Karpas-422 (cell line): ENCODE measurements at regions not wholly inside any gene's neighbourhood (a gene's known extent, or its start where the extent isn't known, plus 50 kb on each side); places are given as distances from the start of the nearest gene placed in this dataset.
"Not testable (repeated sequence)": the region's sequence is repeated elsewhere in the genome, so short reads cannot be mapped to it uniquely, and the experiment has no call there.

Experiments used
- DNase-seq: peaks from one replicate; pipeline ENCODE4 v3.0.0-alpha.2; 2015
- H2AFZ ChIP-seq: fragments of 200-600 bp; sonication (generic); 2 replicates; pipeline ENCODE4 v1.6.1; 2014; ENCODE audit warnings: antibody characterized with exemption, low read length, mixed read lengths
- H3K27ac ChIP-seq: fragments of 200-600 bp; sonication (generic); 2 replicates; pipeline ENCODE4 v1.5.1; 2014; ENCODE audit warnings: mild to moderate bottlenecking, low read length, moderate library complexity
- H3K27me3 ChIP-seq: fragments of 200-600 bp; sonication (generic); 2 replicates; pipeline ENCODE4 v1.6.1; 2014; ENCODE audit warnings: low read length, mixed read lengths
- H3K36me3 ChIP-seq: fragments of 200-600 bp; sonication (generic); 2 replicates; pipeline ENCODE4 v1.6.1; 2014; ENCODE audit warnings: low read length, mixed read lengths; ENCODE audit not compliant: insufficient read depth
- H3K4me1 ChIP-seq: fragments of 200-600 bp; sonication (generic); 2 replicates; pipeline ENCODE4 v1.6.1; 2014; ENCODE audit warnings: mild to moderate bottlenecking, low read length, mixed read lengths
- H3K4me2 ChIP-seq: fragments of 200-600 bp; sonication (generic); 2 replicates; pipeline ENCODE4 v1.6.1; 2014; ENCODE audit warnings: low read length, low read depth, mild to moderate bottlenecking; ENCODE audit not compliant: poor library complexity, severe bottlenecking
- H3K4me3 ChIP-seq: fragments of 200-600 bp; sonication (generic); 2 replicates; pipeline ENCODE4 v1.5.1; 2014; ENCODE audit warnings: mild to moderate bottlenecking, antibody characterized with exemption, low read length, mixed read lengths
- H3K79me2 ChIP-seq: fragments of 200-600 bp; sonication (generic); 2 replicates; pipeline ENCODE4 v1.6.1; 2014; ENCODE audit warnings: mild to moderate bottlenecking, low read length, mixed read lengths
- H3K9ac ChIP-seq: fragments of 200-600 bp; sonication (generic); 2 replicates; pipeline ENCODE4 v1.6.0; 2014; ENCODE audit warnings: low read length
- H3K9me2 ChIP-seq: fragments of 200-600 bp; sonication (generic), shearing (Covaris generic); replicated peaks from 2 replicates; pipeline ENCODE4 v1.6.0; 2014; ENCODE audit warnings: mild to moderate bottlenecking, low read length, moderate library complexity; ENCODE audit not compliant: insufficient read depth
- H3K9me3 ChIP-seq: fragments of 300-700, 200-600 bp; sonication (generic); 2 replicates; pipeline ENCODE4 v1.6.1; 2014; ENCODE audit warnings: low read length, mixed read lengths
- H4K20me1 ChIP-seq: fragments of 200-600 bp; sonication (generic); 2 replicates; pipeline ENCODE4 v1.6.1; 2014; ENCODE audit warnings: mild to moderate bottlenecking, antibody characterized with exemption, low read length, low read depth; ENCODE audit not compliant: insufficient read depth

GRCh38 chr12:34109909-34110531 is 87.7 kb downstream of the ALG10 start:
- not testable (repeated sequence) for H3K9me3 ChIP-seq, H3K79me2 ChIP-seq, H3K9me2 ChIP-seq, H3K9ac ChIP-seq, H2AFZ ChIP-seq, H3K4me2 ChIP-seq, H3K36me3 ChIP-seq, H4K20me1 ChIP-seq, H3K27ac ChIP-seq, H3K4me1 ChIP-seq, H3K4me3 ChIP-seq, DNase-seq, H3K27me3 ChIP-seq

- Histone ChIP-seq H3K27ac (no peak overlapping the region), H4K20me1 (no peaks in the 10 kb centered on the region), H2AFZ (no peak overlapping the region), H3K4me2 (no peak overlapping the region), H3K9me2 (no peaks in the 10 kb centered on the region), H3K79me2 (no peaks in the 10 kb centered on the region), H3K36me3 (no peaks in the 10 kb centered on the region), H3K4me3 (no peak overlapping the region), H3K27me3 (no peaks in the 10 kb centered on the region), H3K9me3 (no peaks in the 10 kb centered on the region), H3K9ac (no peak overlapping the region), H3K4me1 (no peaks in the 10 kb centered on the region)
- no peak for DNase-seq
These were observed 97.1 kb downstream of the ALG10 start for GRCh38 chr12:34119366-34119765.

- Histone ChIP-seq H4K20me1 (no peaks in the 10 kb centered on the region), H3K36me3 (no peaks in the 10 kb centered on the region), H3K9me3 (no peaks in the 10 kb centered on the region), H3K27me3 (no peaks in the 10 kb centered on the region), H3K9me2 (no peaks in the 10 kb centered on the region), H3K27ac (no peak overlapping the region), H2AFZ (no peak overlapping the region), H3K4me3 (no peak overlapping the region), H3K4me2 (no peak overlapping the region), H3K9ac (no peak overlapping the region), H3K4me1 (no peaks in the 10 kb centered on the region), H3K79me2 (no peaks in the 10 kb centered on the region)
- no peak for DNase-seq
These were observed 99.1 kb downstream of the ALG10 start for GRCh38 chr12:34121360-34121759.

- H3K79me2 ChIP-seq, H3K36me3 ChIP-seq, H3K27ac ChIP-seq, H3K27me3 ChIP-seq, H3K4me2 ChIP-seq, H2AFZ ChIP-seq, H4K20me1 ChIP-seq, H3K9me3 ChIP-seq, H3K4me1 ChIP-seq, H3K9me2 ChIP-seq, H3K9ac ChIP-seq, H3K4me3 ChIP-seq: not testable (repeated sequence)
- peak; percentile 80 for DNase-seq
These were observed 100.8 kb downstream of the ALG10 start for GRCh38 chr12:34123092-34123491.

GRCh38 chr12:34124608-34125007 is 102.3 kb downstream of the ALG10 start:
- no peaks in the 10 kb centered on the region for H4K20me1 ChIP-seq
- no peaks in the 10 kb centered on the region for H3K9me3 ChIP-seq
- no peaks in the 10 kb centered on the region for H3K79me2 ChIP-seq
- H3K9me2 ChIP-seq, result no peaks in the 10 kb centered on the region
- no peaks in the 10 kb centered on the region for H3K4me1 ChIP-seq
- H2AFZ ChIP-seq, result no peak overlapping the region
- H3K27me3 ChIP-seq, result no peaks in the 10 kb centered on the region
- no peaks in the 10 kb centered on the region for H3K36me3 ChIP-seq
- H3K9ac ChIP-seq, result no peak overlapping the region
- no peak overlapping the region for H3K4me2 ChIP-seq
- no peak for DNase-seq
- H3K27ac ChIP-seq, result no peak overlapping the region
- no peak overlapping the region for H3K4me3 ChIP-seq

GRCh38 chr12:34126239-34126641 is 103.9 kb downstream of the ALG10 start:
- no peaks in the 10 kb centered on the region for H3K27me3 ChIP-seq
- H3K4me1 ChIP-seq, result no peaks in the 10 kb centered on the region
- no peaks in the 10 kb centered on the region for H3K36me3 ChIP-seq
- no peak overlapping the region for H3K4me3 ChIP-seq
- H3K9me2 ChIP-seq, result no peaks in the 10 kb centered on the region
- H4K20me1 ChIP-seq, result no peaks in the 10 kb centered on the region
- H3K9ac ChIP-seq, result no peak overlapping the region
- no peak overlapping the region for H2AFZ ChIP-seq
- H3K27ac ChIP-seq, result no peak overlapping the region
- H3K4me2 ChIP-seq, result peak overlapping the region; percentile 15
- DNase-seq, result no peak
- H3K79me2 ChIP-seq, result no peaks in the 10 kb centered on the region
- no peaks in the 10 kb centered on the region for H3K9me3 ChIP-seq

GRCh38 chr12:34126805-34127204 is 104.5 kb downstream of the ALG10 start:
- no peak overlapping the region for H2AFZ ChIP-seq
- H3K4me3 ChIP-seq, result no peak overlapping the region

GRCh38 chr12:34127379-34127778 is 105.1 kb downstream of the ALG10 start:
- H3K9ac ChIP-seq, result not testable (repeated sequence)

More at GRCh38 chr12:34126805-34127204, 104.5 kb downstream of the ALG10 start:
- Histone ChIP-seq H3K9me3 (no peaks in the 10 kb centered on the region), H4K20me1 (no peaks in the 10 kb centered on the region), H3K4me2 (no peak overlapping the region), H3K27me3 (no peaks in the 10 kb centered on the region), H3K4me1 (no peaks in the 10 kb centered on the region), H3K9ac (no peak overlapping the region), H3K79me2 (no peaks in the 10 kb centered on the region), H3K36me3 (no peaks in the 10 kb centered on the region), H3K27ac (no peak overlapping the region), H3K9me2 (no peaks in the 10 kb centered on the region)
- no peak for DNase-seq

GRCh38 chr12:34142430-34142829 is 120.1 kb downstream of the ALG10 start:
- Histone ChIP-seq H4K20me1 (no peaks in the 10 kb centered on the region), H3K27me3 (no peaks in the 10 kb centered on the region), H3K9me2 (no peaks in the 10 kb centered on the region), H3K79me2 (no peaks in the 10 kb centered on the region), H3K27ac (no peak overlapping the region), H3K9me3 (no peaks in the 10 kb centered on the region), H3K4me3 (no peak overlapping the region), H2AFZ (no peak overlapping the region), H3K9ac (no peak overlapping the region), H3K36me3 (no peaks in the 10 kb centered on the region), H3K4me2 (no peak overlapping the region), H3K4me1 (no peaks in the 10 kb centered on the region)
- DNase-seq, result no peak

More at GRCh38 chr12:34127379-34127778, 105.1 kb downstream of the ALG10 start:
- H3K36me3 ChIP-seq, H3K9me2 ChIP-seq, H3K27me3 ChIP-seq, H3K27ac ChIP-seq, H3K4me1 ChIP-seq, H4K20me1 ChIP-seq, H3K4me2 ChIP-seq, H3K9me3 ChIP-seq, H3K79me2 ChIP-seq, H2AFZ ChIP-seq, H3K4me3 ChIP-seq, DNase-seq: not testable (repeated sequence)
